Anterior cingulate cortex (tissue), 58 donors: ENCODE measurements at regions not wholly inside any gene's neighbourhood (a gene's known extent, or its start where the extent isn't known, plus 50 kb on each side); places are given as distances from the start of the nearest gene placed in this dataset.
"Not testable (repeated sequence)": the region's sequence is repeated elsewhere in the genome, so short reads cannot be mapped to it uniquely, and the experiment has no call there.

ENCODE experiments used
- DNase-seq, 58 donors: peaks; one replicate each; lab custom pipeline; 2025; lab: John Stamatoyannopoulos, UW

DNA sequence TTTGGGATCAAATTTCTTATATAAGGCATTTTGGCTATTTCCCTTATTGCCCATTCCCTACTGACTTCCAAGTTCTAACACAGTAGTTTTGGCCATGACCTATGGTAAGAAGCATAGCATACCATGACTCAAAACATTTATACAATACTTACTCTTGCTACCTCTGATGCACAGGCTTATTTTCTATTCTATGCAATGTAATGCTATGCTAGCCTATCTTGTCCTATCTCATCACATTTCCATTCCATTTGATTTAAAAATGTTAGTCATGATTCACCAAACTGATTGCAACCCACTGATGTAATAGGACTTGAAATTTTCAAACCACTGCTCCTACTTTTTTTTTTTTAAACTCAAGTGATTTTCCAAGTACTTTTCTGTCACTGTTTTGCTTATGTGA is 658.5 kb downstream of the TYW1 start:
- DNase-seq: no peak

DNA sequence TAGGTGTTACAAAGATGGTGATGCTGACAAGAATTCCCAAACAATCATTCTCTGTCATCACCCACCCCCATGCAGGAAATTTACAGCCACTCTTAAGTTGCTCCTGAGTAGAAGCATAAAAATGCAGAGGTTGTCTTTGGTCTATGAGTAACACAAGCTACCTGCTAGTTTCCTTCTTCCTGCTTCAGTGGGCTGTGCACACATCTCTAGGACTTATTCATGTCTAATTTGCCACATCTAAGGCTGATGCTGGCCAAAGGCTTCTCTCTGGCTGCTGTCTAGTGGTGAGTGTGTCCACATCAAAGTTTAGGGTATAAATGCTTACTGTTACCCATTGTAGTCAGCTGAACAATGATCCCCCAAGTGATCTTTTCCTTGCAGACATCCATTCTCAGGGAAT is 662.5 kb downstream of the TYW1 start:
- DNase-seq: no peak

DNA sequence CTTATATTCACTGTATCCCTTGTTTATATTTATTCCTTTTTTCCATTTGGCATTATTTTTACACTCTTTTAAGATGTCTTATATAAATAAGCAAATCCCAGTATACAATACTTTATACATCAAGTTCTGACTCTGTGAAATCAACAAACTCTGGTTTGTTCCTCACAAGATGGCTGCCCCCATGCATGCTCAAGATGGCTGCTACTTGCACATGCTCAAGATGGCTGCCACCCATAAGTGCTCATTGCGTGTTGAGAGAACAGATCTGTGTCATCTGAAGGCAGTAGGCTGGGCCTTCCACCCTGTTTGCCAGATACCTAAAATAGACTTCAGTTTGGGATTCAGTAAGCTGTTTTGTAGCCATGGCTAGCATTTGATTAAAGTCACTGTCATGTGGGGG is 666.2 kb downstream of the TYW1 start:
- no peak for DNase-seq

DNA sequence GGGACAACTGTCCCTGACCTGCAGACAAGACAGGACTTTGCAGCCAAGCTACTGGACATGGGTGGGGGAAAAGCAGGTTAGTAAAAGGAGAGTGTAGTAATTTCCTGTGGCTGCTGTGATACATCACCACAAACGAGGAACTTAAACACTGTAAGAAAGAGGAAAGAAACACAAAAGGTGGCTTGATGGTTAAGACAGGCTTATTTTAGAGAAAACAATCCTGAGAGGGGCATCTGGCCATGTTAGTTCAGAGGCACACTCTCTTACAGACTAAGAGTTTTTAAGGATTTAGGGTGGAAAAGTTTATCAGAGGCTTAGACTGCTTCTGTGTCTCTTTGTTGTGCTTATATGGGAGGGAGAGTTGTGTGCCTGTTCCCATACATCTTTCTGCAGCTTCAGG is 667.0 kb downstream of the TYW1 start:
- DNase-seq: no peak

DNA sequence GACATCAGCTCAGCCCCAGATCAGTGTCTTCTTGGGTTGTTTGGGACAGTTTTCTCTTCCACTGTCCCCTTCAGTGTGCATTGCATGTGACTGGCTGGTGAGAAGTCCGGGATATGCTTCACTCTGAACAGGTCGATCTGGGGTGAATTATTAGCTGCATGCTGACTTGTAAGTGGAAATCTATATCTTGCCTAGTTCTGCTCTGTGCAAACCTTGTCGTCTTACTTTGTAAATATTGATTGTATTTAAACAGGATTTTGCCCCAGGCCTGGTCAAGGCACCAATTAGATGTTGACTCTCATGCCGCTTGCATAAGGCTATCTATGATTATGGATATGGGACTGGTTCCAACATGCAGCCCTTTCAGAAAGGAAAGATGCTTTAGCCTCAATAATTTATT is 669.7 kb downstream of the TYW1 start:
- DNase-seq: not testable (repeated sequence)

DNA sequence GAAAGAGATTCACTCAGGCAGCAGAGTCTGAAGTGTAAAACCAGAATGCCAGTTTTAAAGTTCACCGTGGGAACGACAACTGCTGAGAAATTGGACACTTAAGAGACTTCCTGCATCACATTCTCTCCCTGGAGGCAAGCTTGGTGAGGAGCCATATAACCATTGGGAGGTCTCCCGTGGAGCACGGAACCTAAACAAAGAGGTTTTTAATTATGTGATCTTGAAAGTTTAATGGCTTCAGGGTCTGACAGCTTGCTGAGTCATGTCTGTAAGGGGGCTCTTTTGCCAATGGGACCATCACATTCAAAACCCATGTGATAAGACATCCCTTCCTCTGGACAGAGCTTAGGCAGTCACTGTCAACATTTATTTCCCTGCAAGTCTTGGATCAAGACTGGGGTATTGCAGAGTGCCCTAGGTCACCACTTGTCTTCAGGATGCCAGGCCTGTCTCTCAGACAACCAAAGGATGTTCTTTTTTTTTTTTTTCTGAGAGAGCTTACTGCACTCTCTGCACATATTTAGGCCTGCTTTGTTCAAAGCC is 674.4 kb downstream of the TYW1 start:
- DNase-seq: no peak

DNA sequence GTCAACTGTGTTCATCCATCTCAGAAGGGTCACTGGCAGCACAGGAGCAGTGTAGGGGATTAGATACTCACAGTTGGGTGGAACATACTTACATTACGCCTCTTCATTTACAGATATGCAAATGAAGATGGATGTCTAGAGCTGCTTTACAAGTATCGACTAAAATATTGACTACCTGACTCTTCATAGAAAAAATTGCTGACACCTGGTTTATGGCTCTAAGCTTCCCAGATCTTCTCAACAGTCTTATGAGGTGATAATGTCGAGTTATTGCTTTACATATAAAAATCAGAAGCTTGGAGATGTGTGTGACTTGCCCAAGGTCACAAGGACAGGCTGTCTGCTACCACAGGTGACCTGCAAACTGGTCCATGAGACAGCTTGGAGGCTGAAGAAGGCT is 677.2 kb downstream of the TYW1 start:
- DNase-seq: no peak

DNA sequence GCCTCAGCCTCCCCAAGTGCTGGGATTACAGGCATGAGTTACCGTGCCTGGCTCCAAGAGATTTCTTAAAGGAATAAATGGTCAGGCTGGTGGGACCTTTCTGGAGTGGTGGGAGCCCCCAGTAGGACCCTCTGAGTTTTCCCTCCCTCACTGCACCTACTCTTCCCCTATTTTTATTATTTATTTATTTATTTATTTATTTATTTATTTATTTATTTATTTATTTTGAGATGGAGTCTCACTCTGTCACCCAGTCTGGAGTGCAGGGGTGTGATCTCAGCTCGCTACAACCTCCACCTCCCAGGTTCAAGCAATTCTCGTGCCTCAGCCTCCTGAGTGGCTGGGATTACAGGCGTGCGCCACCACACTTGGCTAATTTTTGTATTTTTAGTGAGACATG is 678.2 kb downstream of the TYW1 start:
- DNase-seq: not testable (repeated sequence)

DNA sequence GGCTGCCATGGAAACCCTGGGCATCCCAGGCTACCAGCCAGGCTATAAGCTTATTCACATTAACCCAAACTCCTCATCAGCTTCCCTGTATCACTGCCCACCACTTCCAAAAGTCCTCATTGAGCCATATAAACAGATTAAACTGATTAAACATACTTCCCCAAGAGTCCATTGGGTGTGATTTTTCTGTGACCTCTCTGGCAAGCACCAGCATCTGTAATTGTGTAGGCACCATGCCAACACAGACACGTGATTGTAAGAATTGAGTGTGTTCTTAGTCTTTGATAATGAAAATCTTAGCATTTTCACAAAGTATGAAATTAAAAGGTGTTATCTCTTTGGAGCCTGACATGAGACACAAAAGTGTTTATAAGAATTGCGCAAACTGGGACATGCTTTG is 679.3 kb downstream of the TYW1 start:
- no peak for DNase-seq

DNA sequence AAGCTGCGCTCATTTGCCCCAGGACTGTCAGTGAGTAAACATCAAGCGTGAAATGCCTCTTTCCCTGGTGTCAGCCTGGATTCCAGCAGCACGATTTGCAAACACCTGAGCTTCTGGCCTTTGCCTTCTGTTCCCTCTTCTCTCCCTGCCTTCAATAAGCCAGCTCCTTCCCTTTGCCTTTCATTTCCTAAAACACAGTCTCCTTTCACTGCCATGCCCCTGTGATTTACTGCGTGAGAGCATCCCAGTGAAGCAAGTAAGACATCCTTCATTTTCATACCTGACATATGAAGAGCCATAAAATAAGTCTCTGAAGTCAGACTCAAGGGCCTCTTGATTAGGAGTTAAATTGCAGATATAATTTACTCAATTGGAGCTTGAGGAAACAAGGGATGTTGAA is 681.8 kb downstream of the TYW1 start:
- no peak for DNase-seq

DNA sequence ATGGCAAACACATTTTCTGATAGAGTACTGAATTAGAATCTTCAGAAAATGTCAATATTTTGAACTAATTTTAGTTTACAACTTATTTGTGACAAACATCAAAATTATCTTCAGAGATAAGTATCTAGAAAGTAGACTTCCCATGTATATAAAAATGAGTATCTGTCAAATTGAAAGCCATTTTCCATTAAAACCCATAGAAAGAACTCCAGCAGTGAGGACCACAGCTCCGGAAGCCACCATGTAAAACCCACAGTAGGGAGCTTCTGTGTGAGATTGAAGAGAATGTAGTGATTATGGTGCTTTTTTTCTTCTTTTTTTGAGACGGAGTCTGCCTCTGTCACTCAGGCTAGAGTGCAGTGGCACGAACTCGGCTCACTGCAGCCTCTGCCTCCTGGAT is 687.0 kb downstream of the TYW1 start:
- no peak for DNase-seq

DNA sequence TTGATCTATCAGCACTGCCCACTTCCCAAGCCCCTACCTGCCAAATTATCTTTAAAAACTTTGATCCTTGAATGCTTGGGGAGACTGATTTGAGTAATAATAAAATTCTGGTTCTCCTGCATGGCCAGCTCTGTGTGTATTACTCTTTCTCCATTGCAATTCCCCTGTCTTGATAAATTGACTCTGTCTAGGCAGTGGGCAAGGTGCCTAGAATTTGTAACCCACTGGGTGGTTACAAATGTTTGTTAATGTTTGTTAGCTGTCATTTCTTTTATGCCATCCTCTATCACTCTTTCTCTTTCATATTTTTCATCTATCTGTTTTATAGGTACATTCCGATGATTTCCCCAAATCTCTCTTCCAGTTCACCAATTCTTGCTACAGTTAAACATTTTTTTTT is 694.1 kb downstream of the TYW1 start:
- DNase-seq: no peak

DNA sequence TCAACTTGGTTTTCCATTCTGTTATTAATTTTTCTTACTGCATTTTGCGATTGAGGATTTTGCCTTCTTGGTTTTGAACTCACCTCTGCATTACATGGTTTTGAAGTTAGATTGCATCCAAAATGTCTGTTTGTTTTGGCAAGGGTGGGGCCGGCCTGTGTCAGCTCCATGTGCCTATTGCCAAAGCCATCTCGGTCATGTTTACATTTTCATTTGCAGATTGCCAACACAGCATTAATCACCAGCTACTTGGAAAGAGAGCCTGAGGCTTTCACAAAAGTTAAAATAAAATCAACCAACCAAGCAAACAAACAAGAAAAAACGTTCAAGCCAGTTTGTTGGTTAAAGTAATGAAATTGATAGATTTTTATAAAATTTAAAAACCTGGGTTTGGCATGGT is 695.8 kb downstream of the TYW1 start:
- DNase-seq: no peak

DNA sequence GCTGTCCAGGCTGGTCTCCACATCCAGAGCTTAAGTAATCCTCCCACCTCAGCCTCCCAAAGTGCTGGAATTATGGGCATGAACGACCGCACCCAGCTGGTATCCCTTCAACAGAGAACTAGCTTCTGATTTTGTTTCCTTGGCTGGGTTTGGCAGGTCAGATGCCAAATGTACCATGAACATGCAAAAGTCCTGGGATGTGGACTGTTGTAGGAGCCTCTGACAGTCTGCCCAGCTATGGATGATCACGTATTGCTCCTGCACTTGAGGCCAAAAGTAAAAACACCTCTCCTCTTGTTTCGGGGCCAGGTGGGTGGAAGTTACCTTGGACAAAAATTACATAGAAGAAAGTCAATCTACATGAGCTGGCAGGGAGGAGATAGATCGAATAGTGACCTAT is 699.5 kb downstream of the TYW1 start:
- no peak for DNase-seq

DNA sequence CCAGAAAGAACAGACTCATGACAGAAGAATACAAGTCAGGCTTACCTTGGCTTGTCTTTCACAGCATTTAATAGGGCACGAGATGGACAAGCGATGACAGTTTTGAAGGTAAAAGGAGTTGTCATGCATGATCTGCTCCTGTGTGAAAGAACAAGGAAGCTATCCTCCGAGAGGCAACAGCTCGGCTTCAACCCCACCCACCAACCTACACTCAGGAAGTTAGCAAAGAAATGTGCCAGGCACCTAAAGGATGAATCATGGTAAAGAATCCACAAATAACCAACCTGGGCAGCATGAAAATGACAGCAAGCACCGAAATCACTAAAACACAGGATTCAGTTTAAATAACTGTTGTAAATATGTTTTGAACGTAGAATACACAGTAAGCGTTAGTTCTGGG is 700.2 kb downstream of the TYW1 start:
- peak in 1 of 58 donors; percentile 7 for DNase-seq

DNA sequence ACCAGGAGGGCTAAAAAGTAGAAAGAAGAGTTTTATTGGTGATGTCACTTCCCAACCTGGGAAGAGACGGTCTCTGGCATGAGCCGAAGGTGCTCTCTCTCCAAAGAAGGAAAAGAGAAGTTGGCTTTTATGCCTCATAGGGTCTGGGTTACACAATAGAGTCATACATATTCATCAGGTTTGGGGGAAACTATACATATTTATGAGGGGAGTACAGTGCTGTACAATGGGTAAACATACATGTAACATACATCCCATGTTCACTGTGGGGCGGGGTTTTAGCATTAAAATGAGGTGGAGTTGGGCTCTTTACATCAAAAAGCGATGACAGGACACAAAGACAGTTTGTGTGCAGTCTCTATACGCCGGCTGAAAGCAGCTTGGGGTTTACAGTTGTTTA is 701.7 kb downstream of the TYW1 start:
- no peak for DNase-seq

DNA sequence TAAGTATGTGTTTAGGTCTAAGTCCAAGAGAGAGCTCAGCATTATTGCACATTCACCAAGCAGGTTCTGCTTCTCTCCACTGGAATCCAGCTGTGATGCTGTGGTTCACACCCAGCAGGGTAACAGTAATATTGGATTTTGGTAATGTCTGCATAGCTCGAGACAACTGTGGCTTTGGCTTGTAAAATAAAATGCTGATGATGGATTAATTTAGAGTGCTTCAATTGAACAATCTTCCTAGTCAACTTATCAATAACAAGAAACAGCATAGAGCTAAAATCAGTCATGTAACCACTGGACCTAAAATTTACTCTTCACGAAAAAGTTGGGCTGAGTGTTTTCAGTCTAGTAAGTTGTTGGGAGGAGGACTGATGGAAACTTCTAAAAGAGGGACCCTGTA is 709.2 kb downstream of the TYW1 start:
- no peak for DNase-seq

DNA sequence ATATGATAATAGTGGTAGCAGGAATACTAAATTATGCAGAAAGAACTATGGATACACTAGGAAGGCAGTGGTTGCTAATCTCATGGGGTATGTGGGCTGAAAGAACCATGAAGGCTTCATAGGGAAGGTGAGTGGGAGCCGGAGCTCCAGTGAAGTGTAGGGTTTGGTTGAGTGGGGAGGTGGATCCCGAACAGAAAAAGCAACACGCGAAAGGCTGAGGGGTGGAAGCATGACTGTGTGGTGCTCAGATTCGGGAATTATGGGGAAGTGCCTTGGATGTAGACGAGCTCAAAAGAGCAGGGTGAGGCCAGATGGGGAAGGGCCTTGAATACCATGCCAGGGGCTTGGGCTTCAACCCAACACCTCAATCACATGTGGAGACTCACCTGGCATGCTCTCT is 715.1 kb downstream of the TYW1 start:
- peak in 2 of 58 donors; percentile 1 to 39 for DNase-seq

DNA sequence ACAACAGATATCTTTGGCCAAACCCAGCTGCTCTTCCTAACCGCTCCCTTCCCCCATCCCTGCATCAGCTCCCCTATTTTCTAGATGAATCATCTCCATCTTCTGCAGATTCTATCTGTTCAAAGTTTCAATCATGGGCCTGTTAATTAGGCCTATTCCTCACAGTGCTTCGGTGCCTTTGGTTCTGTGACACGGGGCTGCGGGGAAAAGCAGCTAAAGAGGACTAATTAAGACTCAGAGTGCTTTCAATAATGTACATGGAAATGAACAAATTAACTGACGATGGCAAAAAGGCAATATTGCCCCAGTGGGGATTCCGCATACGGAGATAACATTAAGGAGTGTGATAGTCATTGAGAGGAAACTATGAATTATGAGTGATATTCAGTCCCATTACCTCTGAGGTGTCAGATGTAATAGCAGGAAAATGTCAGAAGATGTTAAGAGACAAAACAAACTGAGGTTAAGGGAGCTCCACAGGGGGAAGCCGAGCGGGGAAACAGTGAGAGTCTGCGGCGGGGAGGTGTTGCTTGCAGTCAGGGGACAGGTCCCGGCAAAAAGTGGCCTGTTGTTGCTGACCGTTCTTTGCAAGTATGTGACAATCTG is 716.9 kb downstream of the TYW1 start:
- peak in 2 of 58 donors; percentile 7 to 11 for DNase-seq

DNA sequence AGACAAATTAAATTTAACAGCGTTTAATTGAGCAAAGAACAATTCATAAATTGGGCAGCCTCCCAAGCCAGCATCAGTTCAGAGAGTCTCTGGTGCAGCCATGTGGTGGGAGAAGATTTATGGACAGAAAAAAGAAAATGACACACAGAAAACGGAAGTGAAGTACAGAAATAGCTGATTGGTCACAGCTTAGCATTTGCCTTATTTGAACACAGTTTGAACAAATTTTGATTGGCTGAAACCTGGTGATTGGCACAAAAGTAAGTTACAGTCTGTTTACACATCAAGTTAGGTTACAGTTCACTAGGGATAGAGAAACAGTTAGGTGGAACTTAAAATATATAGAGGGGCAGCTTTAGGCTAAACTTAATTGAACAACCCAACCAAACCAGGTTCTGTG is 720.1 kb downstream of the TYW1 start:
- DNase-seq: no peak

DNA sequence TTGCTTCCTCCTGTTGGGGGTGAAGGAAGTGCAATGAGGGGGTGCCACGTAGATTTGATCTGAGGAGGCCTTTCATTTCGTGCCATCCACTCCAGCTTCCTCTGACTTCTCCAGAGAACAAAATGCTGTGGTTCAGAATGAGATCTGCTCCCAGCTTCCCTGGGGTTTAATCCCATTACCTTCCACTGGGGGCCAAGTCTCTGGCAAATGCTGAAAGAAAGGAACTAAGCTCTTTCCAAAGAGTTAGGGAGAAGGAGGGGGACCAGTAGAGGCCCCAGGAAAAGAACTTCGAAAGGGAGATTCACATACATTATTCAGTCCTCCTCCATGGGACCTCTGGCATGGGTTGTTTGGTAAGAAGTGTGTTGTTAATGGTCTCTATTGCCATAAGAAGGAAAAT is 727.0 kb downstream of the TYW1 start:
- DNase-seq: no peak

DNA sequence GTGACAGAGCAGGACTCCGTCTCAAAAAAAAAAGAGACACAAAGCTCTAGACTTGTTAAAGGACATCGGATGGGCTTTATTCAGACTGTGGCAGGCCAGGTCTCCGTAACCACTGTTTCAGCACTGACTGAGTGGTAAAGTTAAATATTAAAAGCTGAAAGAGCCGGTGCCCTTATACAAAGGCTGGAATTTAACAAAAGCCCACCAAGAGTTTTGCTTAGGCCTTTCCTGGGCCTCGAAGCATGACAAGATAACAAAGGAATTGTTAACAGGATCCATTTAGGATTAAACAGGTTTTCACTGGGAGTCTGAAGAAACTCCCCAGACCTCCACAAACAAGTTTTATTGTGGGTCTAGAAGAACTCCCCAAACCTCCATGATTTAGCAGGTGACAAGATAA is 727.8 kb downstream of the TYW1 start:
- DNase-seq: no peak

DNA sequence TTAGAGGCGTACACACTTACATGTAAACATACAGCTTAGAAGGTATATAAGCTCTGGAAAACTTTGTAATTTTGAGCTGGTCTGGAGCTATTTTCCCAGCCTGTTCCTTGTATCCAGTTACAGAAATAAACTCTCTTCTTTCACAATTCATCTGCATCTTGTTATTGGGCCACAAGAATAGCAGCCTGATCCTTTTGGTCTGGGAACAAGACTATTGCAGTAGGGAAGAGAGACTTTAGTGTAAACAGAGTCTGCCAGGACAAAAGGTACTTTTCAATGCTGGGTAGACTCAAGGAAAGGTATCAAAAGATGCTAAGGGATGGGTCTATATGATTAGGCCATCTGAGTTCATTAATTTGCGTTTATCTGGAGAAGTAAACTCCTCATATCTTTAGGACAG is 728.3 kb downstream of the TYW1 start:
- no peak for DNase-seq
